HG03460 (cell line): ENCODE measurements at regions not wholly inside any gene's neighbourhood (a gene's known extent, or its start where the extent isn't known, plus 50 kb on each side); places are given as distances from the start of the nearest gene placed in this dataset.

ENCODE experiments used
- ATAC-seq: cut with Tn5 transposase; IDR thresholded peaks from one replicate; pipeline ENCODE4 v1.9.1; 2021; ENCODE audit not compliant: unreplicated experiment

GRCh38 chr15:77823736-77824135 lies 191.0 kb upstream of the LINGO1 start:
- no peak for ATAC-seq

- ATAC-seq: no peak
Measured at GRCh38 chr15:77822631-77823230, 190.0 kb upstream of the LINGO1 start.

GRCh38 chr15:77821959-77822256 lies 189.2 kb upstream of the LINGO1 start:
- no peak for ATAC-seq

GRCh38 chr15:77821188-77821958 lies 188.7 kb upstream of the LINGO1 start:
- no peak for ATAC-seq

GRCh38 chr15:77819851-77820728 lies 187.4 kb upstream of the LINGO1 start:
- no peak for ATAC-seq

GRCh38 chr15:77819048-77819850 lies 186.5 kb upstream of the LINGO1 start:
- ATAC-seq: no peak

- ATAC-seq: no peak
Measured at GRCh38 chr15:77818484-77819047, 185.9 kb upstream of the LINGO1 start.

GRCh38 chr15:77817434-77817833 lies 184.7 kb upstream of the LINGO1 start:
- no peak for ATAC-seq

- no peak for ATAC-seq
Measured at GRCh38 chr15:77816983-77817382, 184.3 kb upstream of the LINGO1 start.

GRCh38 chr15:77815015-77815414 lies 182.3 kb upstream of the LINGO1 start:
- ATAC-seq: no peak

- no peak for ATAC-seq
Measured at GRCh38 chr15:77812664-77813063, 180.0 kb upstream of the LINGO1 start.

GRCh38 chr15:77811270-77811669 lies 178.6 kb upstream of the LINGO1 start:
- ATAC-seq: no peak

GRCh38 chr15:77810130-77810571 lies 177.4 kb upstream of the LINGO1 start:
- no peak for ATAC-seq

- no peak for ATAC-seq
Measured at GRCh38 chr15:77808581-77809177, 176.0 kb upstream of the LINGO1 start.

GRCh38 chr15:77808075-77808474 lies 175.4 kb upstream of the LINGO1 start:
- no peak for ATAC-seq

- no peak for ATAC-seq
Measured at GRCh38 chr15:77807611-77808010, 174.9 kb upstream of the LINGO1 start.

GRCh38 chr15:77807115-77807514 lies 174.4 kb upstream of the LINGO1 start:
- ATAC-seq: no peak

- no peak for ATAC-seq
Measured at GRCh38 chr15:77804210-77804609, 171.5 kb upstream of the LINGO1 start.

- no peak for ATAC-seq
Measured at GRCh38 chr15:77803487-77803886, 170.8 kb upstream of the LINGO1 start.

GRCh38 chr15:77800305-77800704 lies 167.6 kb upstream of the LINGO1 start:
- ATAC-seq: no peak
